GM18520 (cell line): ENCODE measurements at regions not wholly inside any gene's neighbourhood (a gene's known extent, or its start where the extent isn't known, plus 50 kb on each side); places are given as distances from the start of the nearest gene placed in this dataset.

Experiments used
- ATAC-seq: cut with Tn5 transposase; IDR thresholded peaks from one replicate; pipeline ENCODE4 v1.9.1; 2021; ENCODE audit not compliant: unreplicated experiment

GRCh38 chr9:134214386-134214765 is 50.0 kb upstream of the RNU6ATAC start:
- ATAC-seq, result no peak

DNA sequence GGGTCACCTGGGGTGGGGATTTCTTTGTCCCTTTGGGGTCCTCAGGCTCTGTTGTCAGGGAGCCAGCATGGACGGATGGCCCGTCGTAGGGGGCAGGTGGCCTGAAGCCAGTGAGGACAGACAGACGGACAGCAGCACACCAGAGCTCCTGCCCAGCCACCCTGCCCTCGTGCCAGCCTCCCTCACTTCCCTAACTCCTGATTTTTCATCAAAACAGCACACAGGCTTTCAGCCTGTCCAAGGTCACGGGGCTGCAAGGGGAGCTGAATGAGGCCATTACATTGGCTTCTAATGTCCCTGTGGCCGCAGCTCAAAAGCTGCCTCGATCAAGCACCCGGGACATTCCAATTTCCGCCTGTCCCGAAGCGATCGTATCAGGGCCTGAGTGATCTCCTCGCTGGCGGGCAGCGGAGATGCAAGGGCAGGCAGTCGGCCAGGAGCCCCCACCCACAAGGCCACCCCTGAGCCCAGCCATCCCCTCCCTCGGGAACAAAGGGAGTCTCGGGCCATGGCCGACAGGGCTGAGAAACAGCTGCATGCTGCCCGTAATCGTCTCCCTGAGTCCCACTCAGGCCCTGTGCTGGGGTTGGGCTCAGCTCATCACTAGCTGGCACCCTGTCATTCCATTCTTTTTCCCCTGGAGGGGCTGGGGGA is 50.5 kb upstream of the RNU6ATAC start:
- no peak for ATAC-seq

GRCh38 chr9:134215420-134215698 is 51.0 kb upstream of the RNU6ATAC start:
- ATAC-seq, result no peak

DNA sequence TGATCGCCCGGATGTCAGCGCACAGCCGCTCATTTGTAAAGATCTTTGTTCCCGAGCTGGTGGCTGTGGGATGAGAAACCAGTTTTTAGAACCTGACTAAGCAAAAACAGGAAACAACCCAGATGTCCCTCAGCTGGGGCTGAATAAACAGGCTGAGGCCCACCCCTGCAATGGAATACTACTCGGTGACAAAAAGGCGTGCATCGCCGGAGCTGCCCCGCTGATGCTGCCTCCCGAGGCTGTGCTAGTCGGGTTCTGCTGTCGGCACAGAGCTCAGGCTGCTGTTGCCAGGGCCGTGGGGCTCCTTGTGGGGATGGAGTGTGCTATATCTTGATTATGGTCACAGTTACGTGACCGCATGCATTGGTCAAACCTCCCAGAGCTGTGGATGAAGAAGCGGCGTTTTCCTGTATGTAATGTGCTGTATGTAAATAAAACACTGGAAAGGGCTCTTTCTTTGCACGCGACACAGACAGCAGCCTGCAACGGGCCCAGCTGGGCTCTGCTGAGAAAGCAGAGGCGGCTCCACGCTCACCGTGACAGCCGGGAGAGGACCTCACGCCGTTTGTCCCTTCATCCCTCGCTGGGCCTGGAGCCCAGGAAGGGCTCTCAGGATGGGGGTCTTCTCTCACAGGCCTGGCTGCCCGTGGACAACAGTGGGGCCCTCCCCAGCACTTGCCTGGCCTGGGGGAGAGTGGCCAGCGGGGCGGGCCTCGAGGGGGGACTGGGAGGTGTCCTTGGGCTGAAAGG is 51.5 kb upstream of the RNU6ATAC start:
- no peak for ATAC-seq

- no peak for ATAC-seq
These were observed 52.1 kb upstream of the RNU6ATAC start for GRCh38 chr9:134216449-134216951.

- no peak for ATAC-seq
These were observed 52.6 kb upstream of the RNU6ATAC start for GRCh38 chr9:134216961-134217360.

GRCh38 chr9:134217431-134218210 is 53.3 kb upstream of the RNU6ATAC start:
- no peak for ATAC-seq

DNA sequence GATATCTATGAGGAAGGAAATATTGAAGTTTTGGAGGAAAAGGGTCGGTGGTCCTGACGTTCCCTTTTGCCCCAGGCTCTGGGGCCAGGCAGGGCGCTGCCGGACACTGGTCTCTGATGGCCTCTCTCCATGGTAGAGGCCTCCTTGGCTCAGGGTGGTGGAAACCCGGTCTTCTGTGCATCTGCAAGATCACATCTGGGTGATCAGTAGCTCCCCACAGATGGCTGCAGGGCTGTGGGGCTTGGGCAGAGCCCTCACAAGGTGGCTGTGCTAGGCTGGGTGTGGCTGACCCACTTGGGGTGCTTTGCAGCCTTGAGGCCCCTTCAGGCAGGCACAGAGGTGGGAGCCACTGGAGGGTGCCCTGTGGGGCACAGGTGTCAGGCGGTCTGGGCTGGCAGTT is 53.9 kb upstream of the RNU6ATAC start:
- ATAC-seq, result no peak

GRCh38 chr9:134219646-134220060 is 55.3 kb upstream of the RNU6ATAC start:
- ATAC-seq, result no peak

DNA sequence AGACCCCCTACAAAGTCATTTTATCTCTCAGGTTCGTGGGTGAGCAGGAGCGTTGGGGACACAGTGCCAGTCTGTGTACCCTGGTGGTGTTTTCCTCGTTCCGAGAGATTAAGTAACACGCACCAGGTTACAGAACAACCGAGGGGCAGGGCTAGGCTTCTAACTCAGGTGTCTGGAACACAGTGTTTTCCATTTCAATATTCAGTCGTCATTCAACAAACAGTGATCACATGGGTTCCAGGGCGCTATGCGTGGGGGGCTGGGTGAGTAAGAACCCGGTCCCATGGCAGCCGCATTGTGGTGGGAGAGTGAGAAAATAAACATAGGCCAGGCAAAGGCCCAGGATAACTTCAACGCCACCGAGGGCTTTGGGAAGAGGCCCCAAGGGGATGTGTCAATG is 55.9 kb upstream of the RNU6ATAC start:
- ATAC-seq, result no peak

GRCh38 chr9:134221273-134222017 is 57.1 kb upstream of the RNU6ATAC start:
- no peak for ATAC-seq

GRCh38 chr9:134222018-134222573 is 57.7 kb upstream of the RNU6ATAC start:
- no peak for ATAC-seq

GRCh38 chr9:134223091-134223490 is 58.7 kb upstream of the RNU6ATAC start:
- no peak for ATAC-seq

DNA sequence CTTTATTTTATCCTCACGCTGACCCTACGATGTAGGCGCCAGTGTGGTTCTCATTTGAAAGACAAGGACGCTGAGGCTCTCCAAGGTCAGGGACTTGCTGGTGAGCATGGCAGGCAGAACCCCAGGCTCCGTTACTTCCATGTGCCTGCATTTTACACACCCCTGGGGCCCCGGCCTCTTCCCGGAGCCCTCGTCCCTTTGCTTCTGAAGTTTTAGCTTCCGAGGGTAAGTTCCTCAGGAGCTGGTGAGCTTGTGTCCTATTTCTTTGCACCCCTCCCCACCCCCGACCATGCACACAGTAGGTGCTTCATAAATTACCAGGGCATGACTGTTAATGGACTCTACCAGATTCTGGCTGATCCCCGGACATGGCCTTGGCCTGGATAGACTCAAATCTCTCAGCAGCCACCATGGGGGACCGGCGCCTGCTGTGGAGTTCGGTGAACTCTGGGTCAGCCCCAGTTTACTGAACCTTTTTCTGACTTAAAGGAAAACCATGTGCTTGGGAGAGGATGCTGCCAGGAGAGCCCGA is 59.3 kb upstream of the RNU6ATAC start:
- no peak for ATAC-seq

DNA sequence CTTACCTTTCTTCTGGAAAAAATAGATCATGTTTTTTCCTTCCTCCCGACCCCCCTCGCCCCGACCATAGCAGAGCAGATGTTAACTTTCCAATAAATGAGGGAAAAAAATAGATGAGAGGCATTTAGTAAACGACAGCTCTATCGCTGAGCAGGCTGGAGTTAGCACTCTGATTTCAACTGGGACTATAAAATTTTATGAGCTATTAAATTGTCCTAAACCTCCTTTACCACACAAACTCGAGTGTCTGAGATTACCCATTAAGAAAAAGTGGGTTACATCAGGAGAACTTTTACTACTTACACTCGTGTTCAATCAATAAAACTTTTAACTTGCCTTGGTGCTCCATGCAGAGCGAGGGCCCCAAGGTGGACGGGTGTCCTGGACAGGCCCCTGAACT is 59.8 kb upstream of the RNU6ATAC start:
- no peak for ATAC-seq

- no peak for ATAC-seq
These were observed 60.3 kb upstream of the RNU6ATAC start for GRCh38 chr9:134224567-134225093.

DNA sequence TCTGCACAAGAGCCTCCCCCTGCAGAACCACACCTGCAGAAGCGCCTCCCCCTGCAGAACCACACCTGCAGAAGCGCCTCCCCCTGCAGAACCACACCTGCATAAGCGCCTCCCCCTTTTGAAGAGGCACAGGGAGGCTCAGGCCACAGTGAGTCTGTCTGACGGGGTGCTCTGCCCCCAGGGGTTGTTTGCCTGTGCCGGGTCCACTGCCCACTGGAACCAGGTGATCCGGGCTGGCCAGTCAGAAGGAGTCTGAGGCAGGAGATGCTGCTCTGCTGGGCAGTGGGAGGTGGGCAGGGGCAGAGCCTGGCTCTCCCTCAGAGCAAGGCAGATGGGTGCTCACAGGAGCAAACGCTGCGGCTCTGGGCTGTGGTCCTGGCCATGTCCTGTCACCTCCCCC is 60.8 kb upstream of the RNU6ATAC start:
- no peak for ATAC-seq

DNA sequence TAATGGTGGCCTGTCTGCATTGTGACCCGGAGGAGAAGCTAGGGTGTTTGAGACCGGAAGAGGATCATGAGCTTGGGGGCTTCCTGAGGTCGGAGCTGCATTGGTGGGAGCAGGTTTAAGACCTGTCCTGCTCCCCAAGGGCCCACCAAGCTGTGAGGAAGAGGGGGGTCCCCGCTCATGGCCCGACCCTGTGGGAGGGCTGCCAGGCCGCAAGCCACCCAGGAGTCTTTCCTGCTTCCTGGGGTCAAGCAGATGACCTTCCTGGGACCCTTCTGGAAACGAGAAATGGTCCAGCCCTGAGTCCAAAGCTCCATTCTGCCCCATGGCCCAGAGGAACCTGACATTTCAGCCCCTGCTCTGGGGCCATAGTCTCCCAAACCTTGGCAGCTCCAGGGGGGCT is 61.5 kb upstream of the RNU6ATAC start:
- no peak for ATAC-seq

DNA sequence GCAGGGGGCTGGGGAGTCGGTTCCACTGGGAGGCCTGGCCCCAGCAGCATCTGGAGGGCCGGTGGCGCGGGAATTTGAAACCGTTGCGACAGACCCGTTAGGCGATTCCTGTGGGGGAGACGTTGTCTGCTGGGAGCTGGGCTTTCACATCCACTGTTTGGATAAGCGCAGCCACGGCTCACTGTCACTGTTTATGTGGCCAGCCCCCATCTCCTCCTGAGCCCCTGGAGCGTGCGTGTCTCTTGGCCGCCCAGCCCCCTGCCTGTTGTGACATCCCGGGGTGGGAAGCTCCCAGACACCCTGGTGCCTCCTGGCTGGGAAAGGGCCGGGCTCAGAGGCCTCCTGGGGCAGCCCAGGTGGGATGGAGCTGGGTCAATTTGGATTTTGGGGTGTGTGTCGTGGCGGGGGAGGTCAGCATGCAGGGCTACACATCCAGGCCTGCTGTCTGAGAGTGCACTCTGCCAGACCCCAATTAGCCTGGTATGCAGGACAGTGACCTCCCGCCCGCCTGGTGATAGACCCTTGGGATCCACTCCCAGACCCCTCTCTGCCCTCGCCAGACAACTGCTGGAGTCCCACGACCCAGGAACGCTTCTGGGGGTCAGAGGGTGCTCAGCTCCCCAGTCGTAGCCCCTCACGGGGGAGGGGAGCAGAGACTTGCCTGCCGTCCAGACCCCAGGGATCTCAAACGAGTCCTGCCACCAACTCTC is 62.0 kb upstream of the RNU6ATAC start:
- no peak for ATAC-seq
